B cell (primary cell): ENCODE measurements at regions not wholly inside any gene's neighbourhood (a gene's known extent, or its start where the extent isn't known, plus 50 kb on each side); places are given as distances from the start of the nearest gene placed in this dataset.

ENCODE experiments used
- ATAC-seq: fragments of 200-7000 bp; cut with Tn5 transposase; one replicate; pipeline ENCODE4 v1.10.0; 2021; ENCODE audit warnings: low read depth, mild to moderate bottlenecking, moderate number of reproducible peaks, moderate library complexity
- CTCF ChIA-PET: fragments of 350-600 bp; sonication (Branson Sonifier 250); formaldehyde crosslinking; loops from one replicate; lab custom pipeline; 2021; ENCODE audit warnings: antibody characterized with exemption, inconsistent platforms; lab: Charles Lee
- POLR2A ChIA-PET: fragments of 350-600 bp; sonication (Branson Sonifier 250); formaldehyde crosslinking; loops from one replicate; lab custom pipeline; 2021; ENCODE audit warnings: antibody characterized with exemption; lab: Charles Lee
- DNase-seq: peaks from one replicate; pipeline ENCODE4 v3.0.0; 2013
- H2AFZ ChIP-seq: 2 replicates; pipeline ENCODE4 v1.6.1; 2012; ENCODE audit warnings: mild to moderate bottlenecking, low read depth, low read length; ENCODE audit not compliant: insufficient read depth, poor library complexity, severe bottlenecking
- H3K27ac ChIP-seq, 2 donors: 1 replicate in 1 of 2; 2 replicates in 1 of 2; pipeline ENCODE4 v1.5.1; 2012 to 2013; ENCODE audit warnings: low read length in 2 of 2, mild to moderate bottlenecking in 2 of 2, moderate library complexity in 1 of 2
- H3K27me3 ChIP-seq, 4 experiments: fragments of 200-600 bp in 1 of 4; sonication (generic) in 1 of 4; replicated peaks in 1 of 4; 1 replicate in 2 of 4; 2 replicates in 2 of 4; pipeline versions ENCODE4 v1.6.1 to v1.7.0; 2013 to 2016; ENCODE audit warnings: low read length in 3 of 4, mild to moderate bottlenecking in 2 of 4, mixed read lengths in 1 of 4, moderate library complexity in 1 of 4; ENCODE audit not compliant: insufficient read depth in 4 of 4, control insufficient read depth in 3 of 4; ENCODE audit errors: control extremely low read depth in 1 of 4
- H3K36me3 ChIP-seq, 2 experiments: replicated peaks in 1 of 2; 1 replicate in 1 of 2; 2 replicates in 1 of 2; pipeline versions ENCODE4 v1.6.1 to v1.7.1; 2013; ENCODE audit warnings: low read length in 1 of 2; ENCODE audit not compliant: insufficient read depth in 2 of 2, control insufficient read depth in 1 of 2; ENCODE audit errors: control extremely low read depth in 1 of 2, extremely low read depth in 1 of 2
- H3K4me1 ChIP-seq, 2 donors: fragments of 200-600 bp in 1 of 2; sonication (generic) in 1 of 2; 1 replicate in 1 of 2; 2 replicates in 1 of 2; pipeline versions ENCODE4 v1.5.1 to v1.6.1; 2013 to 2017; ENCODE audit warnings: low read length in 2 of 2; ENCODE audit not compliant: control insufficient read depth in 2 of 2, insufficient read depth in 2 of 2
- H3K4me2 ChIP-seq: replicated peaks from 2 replicates; pipeline ENCODE3; 2012; ENCODE audit warnings: mild to moderate bottlenecking, low read depth, low read length; ENCODE audit not compliant: poor library complexity, severe bottlenecking
- H3K4me3 ChIP-seq, 5 experiments: fragments of 200-600 bp in 1 of 5; sonication (generic) in 1 of 5; 1 replicate in 3 of 5; 2 replicates in 2 of 5; pipeline versions ENCODE4 v1.5.1 to v1.7.0; 2011 to 2016; ENCODE audit warnings: low read length in 4 of 5, mild to moderate bottlenecking in 4 of 5, low read depth in 2 of 5, control low read depth in 1 of 5, moderate library complexity in 1 of 5; ENCODE audit not compliant: insufficient read depth in 1 of 5; ENCODE audit errors: control extremely low read depth in 1 of 5, extremely low read depth in 1 of 5
- H3K79me2 ChIP-seq: fragments of 200-600 bp; sonication (generic); one replicate; pipeline ENCODE4 v1.6.0; 2016; ENCODE audit warnings: low read length; ENCODE audit not compliant: control insufficient read depth, insufficient read depth
- H3K9ac ChIP-seq: fragments of 200-600 bp; sonication (generic); 2 replicates; pipeline ENCODE4 v1.6.1; 2017; ENCODE audit warnings: mild to moderate bottlenecking, low read length, moderate library complexity
- H3K9me3 ChIP-seq, 3 donors: one replicate each; pipeline versions ENCODE4 v1.6.1 to v1.7.1; 2013; ENCODE audit warnings: low read length in 2 of 3; ENCODE audit not compliant: control insufficient read depth in 2 of 3, insufficient read depth in 1 of 3; ENCODE audit errors: control extremely low read depth in 1 of 3
- H4K20me1 ChIP-seq: 2 replicates; pipeline ENCODE4 v1.6.0; 2012; ENCODE audit warnings: mild to moderate bottlenecking, low read length; ENCODE audit not compliant: insufficient read depth, control insufficient read depth, poor library complexity, severe bottlenecking
- H3K27ac Mint-ChIP-seq: one replicate; pipeline ENCODE4 v1.8.0; 2021; ENCODE audit warnings: mixed read lengths
- H3K27me3 Mint-ChIP-seq: one replicate; pipeline ENCODE4 v1.8.0; 2021; ENCODE audit warnings: mixed read lengths
- H3K4me1 Mint-ChIP-seq: one replicate; pipeline ENCODE4 v1.8.0; 2021; ENCODE audit warnings: mixed read lengths
- H3K4me3 Mint-ChIP-seq: one replicate; pipeline ENCODE4 v1.8.0; 2021; ENCODE audit warnings: mixed read lengths
- H3K9me3 Mint-ChIP-seq: one replicate; pipeline ENCODE4 v1.8.0; 2022; ENCODE audit warnings: mixed read lengths; ENCODE audit not compliant: insufficient read depth
- CTCF ChIP-seq: fragments of 200-600 bp; IDR thresholded peaks from one replicate; pipeline ENCODE4 v1.8.0; 2022; ENCODE audit warnings: antibody characterized with exemption, mild to moderate bottlenecking
- EZH2 ChIP-seq: IDR thresholded peaks from 2 replicates; pipeline ENCODE4 v1.6.1; 2012; ENCODE audit warnings: borderline replicate concordance, low read depth, mild to moderate bottlenecking, moderate library complexity, low read length; ENCODE audit not compliant: insufficient read depth, poor library complexity, severe bottlenecking
- WGBS: methylation state at CpG from one replicate; pipeline ENCODE4 v1.1.5; 2013; ENCODE audit warnings: missing lambda C conversion rate; ENCODE audit not compliant: insufficient coverage; 5-methylcytosine and 5-hydroxymethylcytosine counted together
- intact Hi-C: fragments of 100-400 bp; cut with micrococcal nuclease; formaldehyde crosslinking; loops from one replicate; pipeline ENCODE4 v1.10.0; 2022

GRCh38 chr15:23753248-23753647 lies 66.1 kb upstream of the NDN start:
- Mint-ChIP-seq H3K9me3 (peaks cover 3% of the 10 kb centered on the region), H3K27ac (no peak overlapping the region), H3K4me3 (no peak overlapping the region), H3K27me3 (no peaks in the 10 kb centered on the region), H3K4me1 (no peaks in the 10 kb centered on the region)
- H3K9me3 ChIP-seq = peaks cover 1 to 11% (median 10%) of the 10 kb centered on the region in 3 donors
- no peaks in the 10 kb centered on the region for H4K20me1 ChIP-seq
- no peak for DNase-seq
- no peaks in the 10 kb centered on the region for H3K36me3 ChIP-seq
- ATAC-seq = no peak
- H3K4me2 ChIP-seq = no peak overlapping the region
- no peak overlapping the region for H3K9ac ChIP-seq
- intact Hi-C loops = no loop called here
- TF ChIP-seq EZH2 = no peak
- TF ChIP-seq CTCF = no peak
- 68% methylated on average over 2 of the region's 2 CpGs for WGBS
- ChIA-PET CTCF (no interaction called here), POLR2A (no interaction called here)
- no peaks in the 10 kb centered on the region for H3K79me2 ChIP-seq
- H3K4me1 ChIP-seq = no peaks in the 10 kb centered on the region
- no peaks in the 10 kb centered on the region for H3K27me3 ChIP-seq
- no peak overlapping the region for H3K27ac ChIP-seq
- H3K4me3 ChIP-seq = no peak overlapping the region
- H2AFZ ChIP-seq = no peak overlapping the region

GRCh38 chr15:23758891-23759290 lies 71.8 kb upstream of the NDN start:
- H3K4me2 ChIP-seq = no peak overlapping the region
- H3K9me3 ChIP-seq = peaks cover 0 to 12% (median 6%) of the 10 kb centered on the region in 3 donors
- no peaks in the 10 kb centered on the region for H4K20me1 ChIP-seq
- no peak overlapping the region for H3K4me3 ChIP-seq
- no peaks in the 10 kb centered on the region for H3K27me3 Mint-ChIP-seq
- ChIA-PET POLR2A (no interaction called here), CTCF (no interaction called here)
- H3K9ac ChIP-seq = no peak overlapping the region
- H3K79me2 ChIP-seq = no peaks in the 10 kb centered on the region
- no peak overlapping the region for H2AFZ ChIP-seq
- H3K27me3 ChIP-seq = no peaks in the 10 kb centered on the region
- H3K4me1 Mint-ChIP-seq = no peaks in the 10 kb centered on the region
- no peak overlapping the region for H3K27ac ChIP-seq
- H3K27ac Mint-ChIP-seq = no peak overlapping the region
- H3K4me1 ChIP-seq = no peaks in the 10 kb centered on the region
- H3K9me3 Mint-ChIP-seq = no peaks in the 10 kb centered on the region
- DNase-seq (no peak), ATAC-seq (no peak)
- no peak overlapping the region for H3K4me3 Mint-ChIP-seq
- TF ChIP-seq EZH2 = no peak
- no peak for TF ChIP-seq CTCF
- no CpG with 5 or more reads among the region's 7 CpGs for WGBS
- intact Hi-C loops = no loop called here
- H3K36me3 ChIP-seq = no peaks in the 10 kb centered on the region
